Neural progenitor cell (in vitro differentiated cells): ENCODE measurements at regions not wholly inside any gene's neighbourhood (a gene's known extent, or its start where the extent isn't known, plus 50 kb on each side); places are given as distances from the start of the nearest gene placed in this dataset.

Experiments used
- CTCF ChIP-seq: fragments of 200-600 bp; sonication (generic); IDR thresholded peaks from 2 replicates; pipeline ENCODE4 v1.5.1; 2017; ENCODE audit warnings: antibody characterized with exemption, mild to moderate bottlenecking
- EZH2 ChIP-seq: fragments of 200-600 bp; sonication (generic); IDR thresholded peaks from 2 replicates; pipeline ENCODE4 v1.6.1; 2017; ENCODE audit warnings: antibody characterized with exemption, mild to moderate bottlenecking, moderate library complexity
- EZH2phosphoT487 ChIP-seq: fragments of 200-600 bp; sonication (generic); IDR thresholded peaks from 2 replicates; pipeline ENCODE4 v1.6.1; 2017; ENCODE audit warnings: antibody characterized with exemption

GRCh38 chr22:48647051-48647450 lies 1180.6 kb downstream of the BRD1 start:
- TF ChIP-seq CTCF (no peak), EZH2 (no peak), EZH2phosphoT487 (no peak)
